ENCODE measurements at regions not wholly inside any gene's neighbourhood (a gene's known extent, or its start where the extent isn't known, plus 50 kb on each side); places are given as distances from the start of the nearest gene placed in this dataset.

DNA sequence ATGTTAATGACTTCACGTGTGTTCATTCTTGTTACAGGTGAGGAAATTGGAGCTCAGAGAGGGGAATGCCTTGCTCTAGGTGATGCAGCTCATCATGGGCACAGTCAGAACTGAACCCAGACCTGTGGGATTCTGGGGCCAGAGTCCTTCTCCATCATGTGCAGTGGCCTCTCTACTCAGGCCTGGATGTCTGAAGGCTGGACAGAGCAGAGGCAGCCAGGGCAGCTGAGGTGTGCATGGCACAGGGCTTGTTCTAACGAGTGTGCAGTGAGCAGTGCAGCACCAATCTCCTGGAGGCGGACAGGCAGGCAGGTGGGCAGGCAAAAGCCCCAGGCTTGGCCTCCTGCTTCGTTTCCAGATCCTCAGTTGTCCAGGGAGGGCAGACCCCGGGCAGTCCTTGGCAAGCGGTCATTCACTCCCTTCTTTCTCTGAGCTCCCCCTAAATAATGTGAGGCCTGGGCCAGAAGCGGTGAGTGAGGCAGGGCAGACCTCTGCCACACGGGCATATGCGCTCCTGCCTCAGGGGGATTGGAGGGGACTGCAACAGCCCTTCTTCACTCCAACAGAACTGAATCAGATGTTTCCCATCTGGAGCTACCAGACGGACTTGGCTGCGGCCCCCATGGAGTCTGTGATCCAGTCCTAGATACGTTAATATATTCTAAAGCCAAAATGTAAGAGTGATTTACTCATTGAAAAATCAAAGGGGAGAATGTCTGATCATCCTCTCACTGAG, 68.7 kb upstream of the FSTL4 start:
- TF ChIP-seq, protein P1, sequence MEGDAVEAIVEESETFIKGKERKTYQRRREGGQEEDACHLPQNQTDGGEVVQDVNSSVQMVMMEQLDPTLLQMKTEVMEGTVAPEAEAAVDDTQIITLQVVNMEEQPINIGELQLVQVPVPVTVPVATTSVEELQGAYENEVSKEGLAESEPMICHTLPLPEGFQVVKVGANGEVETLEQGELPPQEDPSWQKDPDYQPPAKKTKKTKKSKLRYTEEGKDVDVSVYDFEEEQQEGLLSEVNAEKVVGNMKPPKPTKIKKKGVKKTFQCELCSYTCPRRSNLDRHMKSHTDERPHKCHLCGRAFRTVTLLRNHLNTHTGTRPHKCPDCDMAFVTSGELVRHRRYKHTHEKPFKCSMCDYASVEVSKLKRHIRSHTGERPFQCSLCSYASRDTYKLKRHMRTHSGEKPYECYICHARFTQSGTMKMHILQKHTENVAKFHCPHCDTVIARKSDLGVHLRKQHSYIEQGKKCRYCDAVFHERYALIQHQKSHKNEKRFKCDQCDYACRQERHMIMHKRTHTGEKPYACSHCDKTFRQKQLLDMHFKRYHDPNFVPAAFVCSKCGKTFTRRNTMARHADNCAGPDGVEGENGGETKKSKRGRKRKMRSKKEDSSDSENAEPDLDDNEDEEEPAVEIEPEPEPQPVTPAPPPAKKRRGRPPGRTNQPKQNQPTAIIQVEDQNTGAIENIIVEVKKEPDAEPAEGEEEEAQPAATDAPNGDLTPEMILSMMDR (IDR thresholded peaks at IDR 0.05), result no peak
- TF ChIP-seq POLR2A (IDR thresholded peaks at IDR 0.05), result no peak

Data from testis (tissue), 2 donors.